Endothelial cell of umbilical vein (primary cell): ENCODE measurements at regions not wholly inside any gene's neighbourhood (a gene's known extent, or its start where the extent isn't known, plus 50 kb on each side); places are given as distances from the start of the nearest gene placed in this dataset.

Experiments used
- EZH2 ChIP-seq: IDR thresholded peaks from 2 replicates; pipeline ENCODE4 v1.6.1; 2012; ENCODE audit warnings: borderline replicate concordance, low read depth, mild to moderate bottlenecking, moderate library complexity, low read length, inconsistent platforms; ENCODE audit not compliant: severe bottlenecking
- FOS ChIP-seq: IDR thresholded peaks from 2 replicates; pipeline ENCODE4 v1.6.1; 2011; ENCODE audit warnings: mild to moderate bottlenecking, low read length, moderate library complexity, borderline replicate concordance; ENCODE audit not compliant: insufficient read depth
- GATA2 ChIP-seq: IDR thresholded peaks from 2 replicates; pipeline ENCODE4 v1.7.0; 2011; ENCODE audit warnings: low read depth, mild to moderate bottlenecking, moderate library complexity, mixed read lengths, low read length; ENCODE audit not compliant: insufficient read length, insufficient read depth
- JUN ChIP-seq: IDR thresholded peaks from 2 replicates; pipeline ENCODE4 v1.6.1; 2011; ENCODE audit warnings: borderline replicate concordance, low read depth; ENCODE audit not compliant: insufficient read length, insufficient read depth
- MYC ChIP-seq: IDR thresholded peaks from one replicate; pipeline ENCODE4 v1.6.1; 2011; ENCODE audit warnings: mild to moderate bottlenecking, low read depth, low read length
- POLR2A ChIP-seq: IDR thresholded peaks from 2 replicates; pipeline ENCODE4 v1.6.1; 2012; ENCODE audit warnings: low read depth, mild to moderate bottlenecking, control low read depth, low read length
- POLR2AphosphoS5 ChIP-seq: IDR thresholded peaks from 2 replicates; pipeline ENCODE4 v1.6.1; 2012; ENCODE audit warnings: low read depth, mild to moderate bottlenecking, control low read depth, low read length, moderate library complexity; ENCODE audit not compliant: insufficient read depth
- TF ChIP-seq, protein P1 (sequence below), 2 donors: IDR thresholded peaks; 1 replicate in 1 of 2; 2 replicates in 1 of 2; pipeline ENCODE4 v1.5.1; 2011; ENCODE audit warnings: low read length in 2 of 2, mild to moderate bottlenecking in 2 of 2, moderate library complexity in 2 of 2, control low read depth in 1 of 2, inconsistent platforms in 1 of 2, low read depth in 1 of 2; ENCODE audit not compliant: insufficient read depth in 1 of 2; ENCODE audit errors: extremely low read depth in 1 of 2

DNA sequence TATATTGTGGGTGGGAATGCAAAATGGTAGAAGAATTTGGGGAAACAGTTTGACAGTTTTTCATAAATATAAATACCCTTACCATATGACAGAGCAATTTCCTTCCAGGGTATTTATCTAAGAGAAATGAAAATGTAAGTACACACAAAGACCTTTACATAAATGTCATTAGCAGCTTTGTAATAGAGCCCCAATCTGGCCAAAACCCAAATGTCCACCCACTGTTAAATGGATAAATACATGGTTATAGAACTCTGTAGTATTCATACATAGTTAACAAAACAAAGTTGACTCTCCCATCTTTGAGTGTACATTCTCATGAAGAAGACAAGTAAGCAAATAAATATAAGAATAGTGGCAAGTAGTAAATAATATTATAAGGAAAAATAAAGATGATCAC, 514.8 kb upstream of the NOX3 start:
- TF ChIP-seq, protein P1, sequence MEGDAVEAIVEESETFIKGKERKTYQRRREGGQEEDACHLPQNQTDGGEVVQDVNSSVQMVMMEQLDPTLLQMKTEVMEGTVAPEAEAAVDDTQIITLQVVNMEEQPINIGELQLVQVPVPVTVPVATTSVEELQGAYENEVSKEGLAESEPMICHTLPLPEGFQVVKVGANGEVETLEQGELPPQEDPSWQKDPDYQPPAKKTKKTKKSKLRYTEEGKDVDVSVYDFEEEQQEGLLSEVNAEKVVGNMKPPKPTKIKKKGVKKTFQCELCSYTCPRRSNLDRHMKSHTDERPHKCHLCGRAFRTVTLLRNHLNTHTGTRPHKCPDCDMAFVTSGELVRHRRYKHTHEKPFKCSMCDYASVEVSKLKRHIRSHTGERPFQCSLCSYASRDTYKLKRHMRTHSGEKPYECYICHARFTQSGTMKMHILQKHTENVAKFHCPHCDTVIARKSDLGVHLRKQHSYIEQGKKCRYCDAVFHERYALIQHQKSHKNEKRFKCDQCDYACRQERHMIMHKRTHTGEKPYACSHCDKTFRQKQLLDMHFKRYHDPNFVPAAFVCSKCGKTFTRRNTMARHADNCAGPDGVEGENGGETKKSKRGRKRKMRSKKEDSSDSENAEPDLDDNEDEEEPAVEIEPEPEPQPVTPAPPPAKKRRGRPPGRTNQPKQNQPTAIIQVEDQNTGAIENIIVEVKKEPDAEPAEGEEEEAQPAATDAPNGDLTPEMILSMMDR (IDR thresholded peaks at IDR 0.05; ENCODE audit: extremely low read depth in 1 of 2, insufficient read depth in 1 of 2, low read depth in 1 of 2, low read length in 2 of 2) = no peak
- TF ChIP-seq POLR2AphosphoS5 = no peak
- TF ChIP-seq POLR2A = no peak
- TF ChIP-seq EZH2 = no peak
- no peak for TF ChIP-seq MYC
- no peak for TF ChIP-seq JUN
- no peak for TF ChIP-seq FOS
- no peak for TF ChIP-seq GATA2
